Frontal cortex (tissue), 3 donors: ENCODE measurements at regions not wholly inside any gene's neighbourhood (a gene's known extent, or its start where the extent isn't known, plus 50 kb on each side); places are given as distances from the start of the nearest gene placed in this dataset.

ENCODE experiments used
- DNase-seq, 2 donors: peaks; one replicate each; pipeline ENCODE4 v3.0.0; 2012; ENCODE audit warnings: low spot score in 2 of 2
- FAIRE-seq: peaks from 2 replicates; lab custom pipeline; 2012; peaks lifted over from hg19 to GRCh38; lab: Jason Lieb, UNC
- donor health status: control.
- donor health status: control.
- donor health status: control.

DNA sequence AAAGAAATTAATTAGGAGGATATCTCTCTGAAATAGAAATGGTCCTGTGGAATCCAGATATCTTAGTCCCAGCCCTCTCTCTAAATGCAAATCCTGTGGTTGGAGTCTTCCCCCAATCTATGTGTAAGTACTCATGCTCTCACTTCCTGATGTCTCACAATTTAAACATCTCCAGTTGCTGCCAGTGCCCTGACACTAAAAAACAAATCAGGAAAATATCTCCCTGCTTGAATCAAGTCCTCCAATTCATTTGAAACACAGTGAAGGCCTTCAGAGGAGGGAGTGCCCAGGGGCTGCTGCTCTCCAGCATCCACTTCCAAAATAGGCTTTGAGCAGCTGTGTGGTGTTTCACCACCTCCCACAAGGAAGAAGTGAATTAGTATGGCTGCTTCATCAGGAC is 413.8 kb downstream of the RAD51AP2 start:
- FAIRE-seq = no peak
- no peak for DNase-seq

DNA sequence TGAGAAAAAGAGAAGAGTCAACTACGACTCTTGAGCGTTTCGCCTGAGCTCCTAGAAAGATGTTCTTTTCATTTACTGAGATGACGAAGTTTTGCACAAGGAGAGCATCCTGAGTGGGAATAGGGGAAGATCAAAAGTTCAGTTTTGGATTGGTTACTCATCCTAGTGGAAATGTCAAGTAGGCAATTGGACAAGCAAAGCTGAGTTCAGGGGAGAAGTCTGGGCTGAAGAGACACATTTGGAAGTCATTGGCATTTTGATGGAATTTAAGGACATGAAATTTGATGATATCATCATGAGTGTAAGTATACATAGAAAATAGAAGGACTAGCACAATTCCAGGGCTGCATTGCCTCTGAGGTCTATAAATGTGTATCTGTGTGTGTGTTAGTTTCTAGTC is 416.6 kb downstream of the RAD51AP2 start:
- FAIRE-seq = no peak

DNA sequence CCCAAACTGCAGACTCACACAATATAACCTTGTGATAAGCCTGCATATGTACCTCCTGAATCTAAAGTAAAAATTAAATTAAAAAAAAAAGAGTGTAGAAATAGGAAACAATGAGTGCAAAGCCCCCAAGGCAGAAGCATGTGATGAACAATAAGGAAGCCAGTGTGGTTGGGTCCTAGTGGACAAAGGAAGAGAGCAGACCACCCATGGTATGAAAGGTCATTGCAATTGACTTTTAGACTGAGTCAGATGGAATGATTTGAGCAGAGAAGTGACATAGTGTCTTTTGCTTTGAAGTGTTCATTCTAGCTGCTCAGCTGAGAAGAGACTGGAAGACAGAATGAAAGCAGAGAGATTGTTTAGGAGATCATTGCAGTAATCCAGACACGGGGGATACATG is 417.1 kb downstream of the RAD51AP2 start:
- DNase-seq (no peak), FAIRE-seq (no peak)

More for the DNA sequence above, 416.6 kb downstream of the RAD51AP2 start:
- no peak for DNase-seq

DNA sequence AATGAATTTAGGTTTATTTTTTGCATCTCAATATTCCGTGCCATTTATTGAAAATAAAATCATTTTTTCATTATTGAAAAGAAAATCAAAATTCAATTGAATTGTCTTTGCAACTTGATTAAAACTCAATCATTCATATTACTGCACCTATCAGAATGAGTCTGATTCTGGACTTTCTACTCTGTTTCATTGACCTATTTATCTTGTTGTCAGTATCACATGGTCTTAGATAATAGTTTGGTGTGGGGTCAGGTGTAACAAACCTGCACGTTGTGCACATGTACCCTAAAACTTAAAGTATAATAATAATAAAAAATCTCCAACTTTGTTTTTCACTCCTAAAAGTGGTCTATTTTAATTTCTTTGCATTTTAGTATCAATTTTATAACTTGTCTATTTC is 422.9 kb downstream of the RAD51AP2 start:
- DNase-seq = no peak
- FAIRE-seq = no peak

DNA sequence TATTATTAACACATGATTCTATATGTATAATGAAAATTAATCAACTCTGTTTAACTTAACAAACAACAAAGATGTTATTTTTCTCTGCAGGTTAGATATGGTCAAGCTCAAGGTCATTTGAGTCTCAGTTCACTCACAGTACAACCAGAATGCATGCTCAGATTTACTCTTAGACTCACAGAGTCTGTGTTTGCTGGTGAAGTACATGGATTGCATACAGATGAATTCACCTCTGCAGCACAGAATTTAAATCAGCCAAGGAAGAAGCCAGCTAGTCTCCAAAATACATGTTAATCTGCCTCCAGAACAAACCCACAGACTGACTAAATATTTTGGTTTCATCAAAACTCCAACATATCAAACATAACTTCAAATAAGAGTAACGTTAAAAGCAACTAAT is 424.5 kb downstream of the RAD51AP2 start:
- DNase-seq = no peak
- FAIRE-seq = no peak

DNA sequence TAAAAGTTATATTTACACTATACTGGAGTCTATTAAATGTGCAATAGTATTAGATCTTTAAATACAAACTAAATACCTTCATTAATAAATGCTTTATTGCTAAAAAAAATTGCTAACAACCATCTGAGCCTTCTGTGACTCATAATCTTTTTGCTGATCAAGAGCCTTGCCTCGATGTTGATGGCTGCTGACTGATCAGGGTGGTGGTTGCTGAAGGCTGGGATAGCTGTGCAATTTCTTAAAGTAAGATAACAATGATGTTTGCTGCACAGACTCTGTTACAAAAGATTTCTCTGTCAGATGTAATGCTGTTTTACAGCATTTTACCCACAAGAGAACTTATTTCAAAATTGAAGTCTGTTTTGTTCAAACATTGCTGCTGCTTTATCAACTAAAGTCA is 421.4 kb upstream of the CYRIA start:
- DNase-seq = no peak
- no peak for FAIRE-seq

DNA sequence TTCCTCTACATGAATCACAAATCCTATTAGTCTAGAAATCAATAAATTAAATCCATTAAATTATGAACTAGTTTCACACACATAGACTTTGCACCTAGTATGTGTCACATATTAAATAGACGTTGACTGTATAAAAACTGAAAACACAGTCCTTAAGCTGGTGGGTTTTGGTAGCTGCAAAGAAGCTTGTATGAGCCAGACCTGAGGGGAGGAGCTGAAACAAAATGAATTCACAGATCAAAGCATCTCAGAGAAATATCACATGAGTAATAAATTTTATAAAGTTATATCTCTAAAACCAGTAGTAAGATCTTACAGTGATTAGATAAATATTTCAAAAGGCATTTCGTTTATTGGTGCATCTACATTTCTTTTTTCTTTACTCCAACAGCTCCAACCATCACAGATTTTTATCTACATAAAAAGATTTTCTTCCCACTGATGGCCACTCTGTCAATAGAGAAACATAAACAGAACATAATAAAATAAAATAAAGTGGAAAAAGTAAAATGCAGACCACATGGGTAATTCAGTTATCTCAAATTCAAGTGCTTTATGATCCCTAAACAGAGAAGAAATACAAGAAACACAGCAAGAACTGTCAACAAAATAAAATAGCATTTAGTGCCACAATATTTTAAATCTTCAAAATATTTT is 420.0 kb upstream of the CYRIA start:
- no peak for FAIRE-seq
- DNase-seq = no peak

DNA sequence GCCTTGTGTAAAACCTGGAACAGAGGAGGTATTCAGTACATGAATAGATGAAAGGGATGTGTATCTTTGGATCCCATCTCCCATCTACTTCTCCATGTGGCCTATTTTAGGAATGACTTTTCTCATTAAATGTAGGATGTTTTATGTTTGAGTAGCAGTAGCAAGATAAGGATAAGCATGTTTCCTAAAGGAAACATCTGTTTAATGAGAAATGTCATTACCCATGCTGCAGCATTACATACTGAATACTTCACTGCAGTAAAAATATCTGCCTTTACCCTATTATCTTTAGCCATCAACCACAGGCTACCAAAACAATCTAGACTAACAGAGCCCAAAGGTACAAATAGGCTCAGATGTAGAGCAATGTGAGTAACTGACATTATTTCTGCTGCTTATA is 419.2 kb upstream of the CYRIA start:
- no peak for FAIRE-seq
- DNase-seq = no peak

DNA sequence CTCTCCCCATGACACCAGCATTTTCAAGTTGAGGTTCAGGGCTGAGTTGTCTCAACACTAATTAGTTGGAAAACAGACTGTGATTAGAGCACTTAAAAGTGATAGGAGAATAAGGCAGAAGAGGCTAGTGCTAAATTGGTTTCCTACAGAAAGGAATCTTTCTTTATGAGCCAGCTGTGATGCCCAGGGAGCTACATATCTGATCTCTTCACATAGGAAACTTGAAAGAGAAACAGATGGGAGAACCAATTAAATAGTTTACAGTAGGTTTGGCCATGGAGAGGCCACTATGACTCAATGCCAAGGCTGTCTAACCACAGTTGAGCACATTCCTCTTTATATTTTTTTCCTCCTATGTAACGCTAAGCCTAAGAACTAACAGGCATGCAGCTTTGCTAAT is 418.3 kb upstream of the CYRIA start:
- FAIRE-seq (no peak), DNase-seq (no peak)

DNA sequence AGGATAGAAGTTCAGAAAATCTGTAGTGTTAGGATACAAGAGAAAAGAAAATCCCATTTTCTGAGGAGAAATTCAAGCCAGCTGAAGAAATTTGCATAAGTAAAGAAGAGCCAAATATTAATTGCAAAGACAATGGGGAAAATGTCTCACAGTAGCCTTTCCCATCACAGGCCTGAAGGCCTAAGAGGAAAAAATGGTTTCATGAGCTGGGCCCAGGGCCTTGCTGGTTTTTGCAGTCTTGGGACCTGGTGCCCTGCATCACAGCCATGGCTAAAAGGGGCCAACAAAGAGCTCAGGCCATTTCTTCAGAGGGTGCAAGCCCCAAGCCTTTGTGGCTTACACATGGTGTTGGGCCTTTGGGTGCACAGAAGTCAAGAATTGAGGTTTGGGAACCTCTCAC is 413.6 kb upstream of the CYRIA start:
- FAIRE-seq (no peak), DNase-seq (no peak)

DNA sequence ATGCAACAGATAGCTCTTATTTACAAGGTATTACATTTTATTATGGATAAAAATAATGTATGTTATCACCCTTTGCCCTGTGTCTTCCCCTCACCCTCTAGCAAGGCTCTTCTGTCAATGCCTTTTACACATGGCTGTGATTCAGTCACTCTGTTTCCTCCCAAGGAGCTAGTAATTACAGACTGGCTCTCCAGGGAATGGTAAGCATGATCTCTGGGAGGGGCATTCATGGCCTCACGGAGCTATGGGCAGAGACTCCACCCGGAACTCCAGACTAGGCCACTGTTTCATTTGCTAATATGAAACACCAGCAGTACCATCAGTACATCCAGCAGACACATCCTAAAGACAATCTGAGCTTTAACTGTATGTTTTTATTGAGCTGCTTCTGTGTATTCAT is 410.9 kb upstream of the CYRIA start:
- FAIRE-seq (no peak), DNase-seq (no peak)

DNA sequence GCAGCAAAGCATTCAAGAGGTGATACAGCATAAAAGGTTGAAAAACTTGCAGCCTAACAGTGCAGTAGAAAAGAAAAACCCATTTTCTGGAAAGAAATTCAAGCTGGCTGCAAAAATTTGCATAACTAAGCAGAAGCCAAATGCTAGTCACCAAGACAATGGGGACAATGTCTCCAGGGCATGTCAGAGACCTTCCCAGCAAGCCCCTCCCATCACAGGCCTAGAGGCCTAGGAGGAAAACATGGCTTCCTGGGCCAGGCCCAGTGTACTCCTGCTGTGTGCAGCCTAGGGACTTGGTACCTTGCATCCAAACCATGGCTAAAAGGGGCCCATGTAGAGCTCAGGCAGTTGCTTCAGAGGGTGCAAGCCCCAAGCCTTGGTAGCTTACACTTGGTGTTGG is 405.1 kb upstream of the CYRIA start:
- no peak for DNase-seq
- no peak for FAIRE-seq

DNA sequence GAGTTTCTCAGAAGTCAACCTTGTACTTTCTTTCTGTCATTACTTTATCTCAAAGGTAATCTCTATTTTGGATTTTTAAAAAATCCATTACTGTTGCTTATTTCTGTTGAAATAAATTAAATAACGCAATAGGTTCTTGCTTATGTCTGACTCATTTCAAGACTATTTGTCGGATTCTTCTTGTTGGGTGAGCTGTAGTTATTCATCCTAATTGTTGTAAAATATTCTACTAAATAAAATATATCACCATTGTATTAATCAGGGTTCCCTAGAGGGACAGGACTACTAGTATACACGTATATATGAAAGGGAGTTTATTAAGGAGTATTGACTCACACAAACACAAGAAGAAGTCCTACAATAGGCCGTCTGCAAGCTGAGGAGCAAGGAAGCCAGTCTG is 403.9 kb upstream of the CYRIA start:
- no peak for DNase-seq

DNA sequence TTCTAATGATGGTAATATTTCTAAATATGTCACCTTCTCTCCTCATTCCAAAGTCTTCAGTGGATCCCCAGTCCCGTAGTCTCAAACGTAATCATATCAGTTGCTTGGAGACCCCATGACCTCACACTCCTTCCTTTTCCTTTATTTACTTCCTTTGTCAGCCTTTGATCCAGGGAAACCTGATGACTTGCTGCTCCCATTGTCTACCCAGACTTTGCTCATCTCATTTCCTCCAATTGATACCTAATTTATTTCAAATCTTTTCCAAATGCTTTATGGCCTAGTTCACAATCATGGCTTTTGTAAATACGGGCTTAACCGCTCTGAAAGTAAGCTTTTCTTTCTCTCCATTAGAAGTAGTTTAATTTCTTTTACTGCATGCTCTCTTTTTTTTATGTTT is 402.4 kb upstream of the CYRIA start:
- no peak for FAIRE-seq
- DNase-seq = no peak

More for the DNA sequence above, 403.9 kb upstream of the CYRIA start:
- no peak for FAIRE-seq

DNA sequence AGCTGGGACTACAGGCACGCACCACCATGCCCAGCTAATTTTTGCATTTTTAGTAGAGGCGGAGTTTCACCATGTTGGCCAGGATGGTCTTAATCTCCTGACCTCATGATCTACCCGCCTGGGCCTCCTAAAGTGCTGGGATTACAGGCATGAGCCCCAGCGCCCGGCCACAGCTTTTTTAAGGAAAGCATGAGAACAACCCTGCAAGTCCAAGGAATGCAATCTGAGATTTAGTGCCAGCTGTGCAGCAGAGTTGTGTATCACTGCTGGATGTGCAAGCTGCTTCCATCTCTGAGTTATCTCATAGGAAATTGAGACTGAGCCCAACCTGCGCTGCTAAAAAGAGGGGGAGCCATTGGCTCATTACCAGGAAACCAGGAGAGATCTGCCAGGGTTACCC is 399.9 kb upstream of the CYRIA start:
- DNase-seq (no peak), FAIRE-seq (no peak)

DNA sequence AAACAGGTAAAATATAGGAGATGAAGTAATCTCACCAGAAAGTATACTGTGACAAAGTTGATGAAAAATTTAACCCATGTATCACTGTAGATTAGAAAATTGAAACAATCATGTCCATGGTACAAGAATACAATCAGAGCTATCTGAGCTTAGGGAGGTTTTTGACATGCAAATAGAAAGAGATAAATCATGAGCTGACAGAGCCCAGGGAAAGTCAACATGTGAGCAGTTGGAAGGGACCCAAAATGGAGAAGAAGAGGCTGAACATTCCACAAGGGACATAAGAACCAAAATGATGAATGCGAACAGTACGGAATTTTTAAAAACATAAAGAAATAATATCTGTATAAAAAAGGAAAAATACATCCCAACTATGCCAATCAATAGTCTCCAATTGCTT is 395.4 kb upstream of the CYRIA start:
- no peak for DNase-seq
- FAIRE-seq = no peak

DNA sequence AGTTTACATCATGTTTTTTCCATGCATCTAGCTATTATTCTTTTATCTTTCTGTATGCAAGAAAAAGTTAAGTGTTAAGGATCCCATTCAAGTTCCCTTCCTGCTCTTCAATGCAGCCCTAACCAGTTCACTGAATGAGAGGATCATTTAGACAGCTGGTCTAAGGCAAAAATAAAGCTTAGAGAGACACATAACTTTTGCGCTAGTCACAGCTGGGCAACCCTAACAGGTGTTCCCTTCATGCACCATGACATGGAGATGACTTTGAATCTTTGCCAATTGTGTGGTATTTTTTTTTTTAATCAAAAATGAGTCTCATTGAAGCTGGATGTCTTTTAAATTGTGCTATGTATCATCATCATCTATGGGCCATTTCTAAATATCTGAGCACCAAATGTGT is 393.8 kb upstream of the CYRIA start:
- FAIRE-seq = no peak

DNA sequence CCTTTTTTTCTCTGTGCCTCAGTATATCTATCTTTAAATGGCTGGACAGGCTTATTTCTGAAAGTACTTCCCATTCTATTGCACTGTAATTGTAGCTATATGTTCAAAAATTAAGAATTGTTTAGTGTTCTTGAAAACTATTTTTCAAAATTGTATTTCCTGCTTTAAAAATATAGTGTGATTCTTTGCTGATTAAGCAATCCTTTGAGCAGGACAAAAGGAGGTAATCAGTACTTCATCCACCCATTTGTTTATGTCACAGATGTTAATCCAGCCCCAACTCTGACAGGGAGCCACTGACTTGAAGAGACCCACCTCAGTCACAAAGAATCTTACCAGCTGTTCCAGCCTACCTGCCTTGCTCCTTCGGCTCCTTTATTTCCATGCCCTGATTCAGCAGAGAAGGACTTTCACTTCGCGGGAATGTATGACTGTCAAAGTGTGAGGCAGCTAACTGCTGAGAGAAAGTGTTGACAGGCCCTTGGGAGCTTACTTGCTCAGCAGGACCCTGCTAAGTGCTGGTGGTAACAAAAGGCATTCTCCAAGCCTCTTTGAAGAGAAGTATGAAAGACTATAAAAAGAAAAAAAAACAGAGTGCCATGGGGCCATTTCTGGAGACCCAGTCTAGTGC is 393.3 kb upstream of the CYRIA start:
- FAIRE-seq = no peak
- DNase-seq = no peak

More for the DNA sequence above, 393.8 kb upstream of the CYRIA start:
- no peak for DNase-seq

DNA sequence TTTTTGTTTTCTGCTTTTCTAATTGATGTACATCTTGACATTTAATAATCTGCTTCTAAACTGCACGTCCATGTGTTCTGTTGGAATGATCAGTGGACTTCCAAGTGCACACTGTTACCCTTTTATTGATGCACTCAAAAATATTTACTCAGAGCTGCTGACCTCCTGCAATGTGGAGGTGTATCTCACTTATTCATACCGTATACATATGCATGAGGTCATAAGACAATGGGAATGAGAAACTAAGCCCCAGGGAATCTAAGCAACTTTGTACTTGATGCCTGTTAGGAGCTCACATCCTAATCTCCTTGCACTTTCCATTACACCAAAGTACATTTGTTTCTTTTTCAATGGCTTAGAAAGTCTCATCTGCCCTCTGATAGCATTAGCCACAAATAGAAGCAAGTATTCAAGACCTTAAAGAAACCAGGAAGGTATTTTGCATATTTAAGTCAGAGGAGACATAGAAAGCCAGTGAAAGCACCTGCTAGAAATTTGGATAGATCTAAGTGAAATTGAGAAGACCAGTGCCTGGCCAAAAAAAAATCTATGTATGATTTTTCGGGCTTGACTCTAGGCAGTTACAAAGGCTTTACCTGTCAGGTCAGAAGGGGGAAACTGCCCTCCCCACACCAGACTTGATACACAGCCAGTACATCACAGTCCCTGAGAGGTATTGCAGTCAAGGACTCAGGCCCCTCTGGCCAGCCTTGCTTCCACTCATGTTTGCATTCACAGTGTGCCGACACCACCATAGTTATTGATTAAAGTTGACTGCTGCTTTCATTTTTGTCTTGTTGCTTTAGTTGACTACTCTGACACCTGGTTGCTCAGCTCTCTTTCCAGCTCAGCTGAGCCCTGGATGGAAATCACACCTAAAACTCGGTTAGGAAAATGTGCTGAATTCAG is 391.7 kb upstream of the CYRIA start:
- DNase-seq (no peak), FAIRE-seq (no peak)

DNA sequence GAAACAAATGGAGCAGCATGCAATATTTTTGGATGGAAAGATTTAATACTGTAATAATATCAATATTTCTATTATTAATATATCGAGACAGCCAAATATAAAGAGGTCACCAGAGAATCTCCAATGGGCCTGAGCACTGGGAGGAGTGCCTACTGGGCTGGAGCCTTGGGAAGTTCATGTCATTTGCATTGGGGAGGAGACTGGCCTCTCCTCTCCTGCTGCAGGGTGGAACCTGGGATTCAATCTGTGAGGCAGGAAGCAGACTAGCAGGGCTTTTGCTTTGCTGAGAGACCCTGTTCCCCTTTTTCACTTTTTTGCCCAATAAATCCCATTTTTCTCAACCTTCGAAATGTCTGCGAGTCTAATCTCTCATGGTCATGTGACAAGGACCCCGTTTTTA is 390.6 kb upstream of the CYRIA start:
- FAIRE-seq (no peak), DNase-seq (no peak)

DNA sequence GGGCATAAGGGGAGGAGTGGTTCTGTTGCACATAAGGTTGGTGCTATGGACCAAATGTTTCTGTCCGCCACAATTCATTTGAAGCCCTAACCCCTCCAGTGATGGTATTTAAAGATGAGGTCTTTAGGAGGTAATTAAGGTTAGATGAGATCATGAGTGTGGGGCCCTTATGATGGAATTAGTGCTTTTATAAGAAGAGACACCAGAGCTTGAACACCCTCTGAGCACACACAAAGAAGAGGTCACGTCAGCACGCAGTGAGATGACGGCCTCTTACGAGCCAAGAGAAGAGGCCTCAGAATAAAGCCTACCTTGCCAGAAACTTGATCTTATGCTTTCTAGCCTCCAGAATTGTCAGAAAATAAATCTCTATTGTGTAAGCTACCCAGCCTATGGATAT is 386.4 kb upstream of the CYRIA start:
- no peak for FAIRE-seq

More for the DNA sequence above, 386.4 kb upstream of the CYRIA start:
- no peak for DNase-seq
